ENCODE measurements at regions not wholly inside any gene's neighbourhood (a gene's known extent, or its start where the extent isn't known, plus 50 kb on each side); places are given as distances from the start of the nearest gene placed in this dataset.

- no peak for DNase-seq (ENCODE audit: low read depth)
- no peak overlapping the region for H3K4me3 ChIP-seq (ENCODE audit: low read depth, low read length)
- no peak for TF ChIP-seq CTCF (conservative IDR thresholded peaks at IDR 0.05; ENCODE audit: low read depth, low read length)
Observed at GRCh38 chr15:38053776-38054175, 119.3 kb downstream of the TMCO5A start.

- DNase-seq (ENCODE audit: low read depth): no peak
- TF ChIP-seq CTCF (conservative IDR thresholded peaks at IDR 0.05; ENCODE audit: low read depth, low read length): no peak
Observed at GRCh38 chr15:38054488-38054887, 120.0 kb downstream of the TMCO5A start.

GRCh38 chr15:38058596-38059075, 124.2 kb downstream of the TMCO5A start:
- peak; percentile 44 for DNase-seq (ENCODE audit: low read depth)
- no peak overlapping the region for H3K4me3 ChIP-seq (ENCODE audit: low read depth, low read length)
- TF ChIP-seq CTCF (conservative IDR thresholded peaks at IDR 0.05; ENCODE audit: low read depth, low read length): no peak

More at GRCh38 chr15:38054488-38054887, 120.0 kb downstream of the TMCO5A start:
- no peak overlapping the region for H3K4me3 ChIP-seq (ENCODE audit: low read depth, low read length)

- TF ChIP-seq CTCF (conservative IDR thresholded peaks at IDR 0.05; ENCODE audit: low read depth, low read length): no peak
- H3K4me3 ChIP-seq (ENCODE audit: low read depth, low read length): no peak overlapping the region
- DNase-seq (ENCODE audit: low read depth): no peak
Observed at GRCh38 chr15:38059665-38060064, 125.2 kb downstream of the TMCO5A start.

GRCh38 chr15:38061856-38062649, 127.6 kb downstream of the TMCO5A start:
- H3K4me3 ChIP-seq (ENCODE audit: low read depth, low read length): no peak overlapping the region
- TF ChIP-seq CTCF (conservative IDR thresholded peaks at IDR 0.05; ENCODE audit: low read depth, low read length): no peak
- DNase-seq (ENCODE audit: low read depth): no peak

- no peak for TF ChIP-seq CTCF (conservative IDR thresholded peaks at IDR 0.05; ENCODE audit: low read depth, low read length)
- H3K4me3 ChIP-seq (ENCODE audit: low read depth, low read length): no peak overlapping the region
- DNase-seq (ENCODE audit: low read depth): no peak
Observed at GRCh38 chr15:38062696-38063095, 128.3 kb downstream of the TMCO5A start.

Data from epithelial cell of proximal tubule (primary cell).